GM06990 (cell line): ENCODE measurements at regions not wholly inside any gene's neighbourhood (a gene's known extent, or its start where the extent isn't known, plus 50 kb on each side); places are given as distances from the start of the nearest gene placed in this dataset.

Source experiments
- DNase-seq: peaks from one replicate; pipeline ENCODE4 v3.0.0-alpha.2; 2011; ENCODE audit not compliant: insufficient read length; ENCODE audit errors: extremely low read depth
- H3K27me3 ChIP-seq: replicated peaks from 2 replicates; pipeline ENCODE4 v1.6.0; 2011; ENCODE audit warnings: low read length; ENCODE audit not compliant: control insufficient read depth, insufficient read depth
- H3K36me3 ChIP-seq: 2 replicates; pipeline ENCODE4 v1.5.1; 2011; ENCODE audit warnings: low read length; ENCODE audit not compliant: control insufficient read depth, insufficient read depth
- H3K4me3 ChIP-seq: replicated peaks from 2 replicates; pipeline ENCODE4 v1.5.1; 2011; ENCODE audit warnings: low read depth, mild to moderate bottlenecking, control low read depth, low read length
- TF ChIP-seq, protein P1 (sequence below): IDR thresholded peaks from 2 replicates; pipeline ENCODE4 v1.5.1; 2011; ENCODE audit warnings: low read length, control low read depth, mild to moderate bottlenecking, inconsistent platforms; ENCODE audit not compliant: insufficient read depth, poor library complexity, severe bottlenecking

DNA sequence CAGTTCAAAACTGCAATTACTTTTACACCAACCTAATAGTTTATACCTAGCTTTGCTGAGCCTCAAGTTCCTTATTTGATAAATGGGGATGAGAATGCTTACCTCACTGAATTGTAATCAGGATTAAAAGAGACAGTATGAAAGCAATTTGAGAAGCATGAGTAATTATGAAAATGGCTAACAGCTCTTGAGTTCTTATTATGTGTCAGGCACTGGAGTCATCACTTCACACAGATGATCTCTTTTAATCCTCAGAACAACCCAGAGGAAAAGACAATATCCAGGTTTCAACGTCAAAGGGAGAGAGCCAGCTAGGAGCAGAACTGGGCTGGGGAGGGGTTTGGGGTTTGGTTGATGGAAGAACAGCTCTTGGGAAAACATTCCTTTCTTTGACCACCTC is 221.0 kb upstream of the NWD2 start:
- no peaks in the 10 kb centered on the region for H3K27me3 ChIP-seq
- no peak overlapping the region for H3K4me3 ChIP-seq
- TF ChIP-seq, protein P1, sequence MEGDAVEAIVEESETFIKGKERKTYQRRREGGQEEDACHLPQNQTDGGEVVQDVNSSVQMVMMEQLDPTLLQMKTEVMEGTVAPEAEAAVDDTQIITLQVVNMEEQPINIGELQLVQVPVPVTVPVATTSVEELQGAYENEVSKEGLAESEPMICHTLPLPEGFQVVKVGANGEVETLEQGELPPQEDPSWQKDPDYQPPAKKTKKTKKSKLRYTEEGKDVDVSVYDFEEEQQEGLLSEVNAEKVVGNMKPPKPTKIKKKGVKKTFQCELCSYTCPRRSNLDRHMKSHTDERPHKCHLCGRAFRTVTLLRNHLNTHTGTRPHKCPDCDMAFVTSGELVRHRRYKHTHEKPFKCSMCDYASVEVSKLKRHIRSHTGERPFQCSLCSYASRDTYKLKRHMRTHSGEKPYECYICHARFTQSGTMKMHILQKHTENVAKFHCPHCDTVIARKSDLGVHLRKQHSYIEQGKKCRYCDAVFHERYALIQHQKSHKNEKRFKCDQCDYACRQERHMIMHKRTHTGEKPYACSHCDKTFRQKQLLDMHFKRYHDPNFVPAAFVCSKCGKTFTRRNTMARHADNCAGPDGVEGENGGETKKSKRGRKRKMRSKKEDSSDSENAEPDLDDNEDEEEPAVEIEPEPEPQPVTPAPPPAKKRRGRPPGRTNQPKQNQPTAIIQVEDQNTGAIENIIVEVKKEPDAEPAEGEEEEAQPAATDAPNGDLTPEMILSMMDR, result no peak
- H3K36me3 ChIP-seq, result no peaks in the 10 kb centered on the region
- DNase-seq, result no peak

DNA sequence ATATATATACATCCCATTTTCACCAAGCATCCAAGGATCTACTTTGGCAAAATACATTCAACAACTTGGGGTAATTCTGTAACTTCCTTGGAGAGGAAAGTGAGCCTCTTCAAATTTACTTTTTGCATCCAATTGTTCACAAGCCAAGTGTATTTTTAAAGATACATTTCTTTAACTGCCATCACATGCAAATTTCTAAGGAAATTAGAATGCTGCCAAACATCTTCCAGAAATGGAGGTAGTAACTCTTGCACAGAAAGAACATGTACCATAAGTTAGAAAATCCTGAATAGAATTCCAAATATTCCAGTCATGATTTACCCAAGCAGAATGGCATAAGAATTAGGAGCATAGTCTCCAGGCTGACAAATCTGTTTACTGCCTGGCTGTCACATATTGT is 220.5 kb upstream of the NWD2 start:
- Histone ChIP-seq H3K4me3 (no peak overlapping the region), H3K36me3 (no peaks in the 10 kb centered on the region), H3K27me3 (no peaks in the 10 kb centered on the region)
- DNase-seq, result no peak
- TF ChIP-seq, protein P1, result no peak

DNA sequence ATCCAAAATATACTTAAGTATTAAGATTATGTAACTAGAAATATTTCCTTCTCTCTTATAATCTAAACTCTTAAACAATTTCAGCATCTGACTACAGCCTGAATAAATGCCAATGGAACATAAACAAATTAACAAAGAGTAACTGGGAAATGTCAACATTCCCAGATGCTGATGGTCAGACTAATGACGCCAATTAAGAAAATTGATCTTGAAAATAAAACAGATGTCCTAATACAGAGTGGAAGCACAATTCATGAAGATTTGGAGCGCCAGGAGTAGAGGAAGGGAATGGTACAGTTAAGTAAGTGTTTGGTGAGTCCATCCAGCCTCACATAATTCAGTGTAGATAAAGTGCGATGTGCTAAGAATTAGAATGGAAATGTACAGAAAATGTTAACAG is 203.7 kb upstream of the NWD2 start:
- DNase-seq, result no peak
- Histone ChIP-seq H3K4me3 (no peak overlapping the region), H3K27me3 (no peaks in the 10 kb centered on the region), H3K36me3 (no peaks in the 10 kb centered on the region)
- TF ChIP-seq, protein P1, result no peak

DNA sequence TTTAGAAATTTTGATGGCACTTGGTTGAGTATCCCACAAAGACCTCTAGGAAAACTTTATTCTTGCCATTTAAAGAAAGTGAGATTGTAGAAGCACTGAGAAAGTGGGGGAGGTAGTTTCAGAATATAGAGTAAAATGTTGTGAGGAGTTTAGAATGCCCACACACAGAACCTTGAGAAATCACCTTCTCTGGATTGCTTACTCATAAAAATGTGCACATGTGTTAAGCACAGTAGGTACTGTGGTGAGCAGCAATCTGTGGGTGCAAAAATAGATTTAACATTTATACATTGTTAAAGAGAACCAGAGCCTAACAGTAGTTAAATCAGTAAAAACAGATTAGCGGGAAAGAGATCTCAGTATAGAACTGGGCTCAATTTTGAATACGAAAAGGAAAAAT is 201.2 kb upstream of the NWD2 start:
- DNase-seq, result no peak
- no peaks in the 10 kb centered on the region for H3K36me3 ChIP-seq
- no peaks in the 10 kb centered on the region for H3K27me3 ChIP-seq
- TF ChIP-seq, protein P1, result no peak
- no peak overlapping the region for H3K4me3 ChIP-seq

DNA sequence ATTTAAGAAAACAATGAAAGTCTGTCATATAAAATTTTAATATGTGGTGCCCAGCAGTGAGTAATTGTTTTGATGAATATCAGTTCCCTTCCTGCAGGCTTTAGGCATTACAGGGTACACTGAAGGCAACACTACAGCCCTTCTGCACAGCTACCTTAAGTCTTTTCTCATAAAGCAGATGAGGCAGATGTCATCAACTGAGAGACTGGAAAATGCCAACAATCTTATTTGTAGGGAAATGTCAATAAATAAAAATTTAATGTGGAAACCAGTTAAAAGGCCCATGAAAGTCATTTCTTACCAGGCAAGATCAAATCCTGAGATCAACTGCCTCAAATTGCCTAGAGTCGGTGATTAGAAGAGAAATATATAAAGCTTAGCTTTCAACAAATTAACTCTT is 193.4 kb upstream of the NWD2 start:
- no peak for DNase-seq
- no peaks in the 10 kb centered on the region for H3K27me3 ChIP-seq
- TF ChIP-seq, protein P1, result no peak
- H3K36me3 ChIP-seq, result no peaks in the 10 kb centered on the region
- H3K4me3 ChIP-seq, result no peak overlapping the region

DNA sequence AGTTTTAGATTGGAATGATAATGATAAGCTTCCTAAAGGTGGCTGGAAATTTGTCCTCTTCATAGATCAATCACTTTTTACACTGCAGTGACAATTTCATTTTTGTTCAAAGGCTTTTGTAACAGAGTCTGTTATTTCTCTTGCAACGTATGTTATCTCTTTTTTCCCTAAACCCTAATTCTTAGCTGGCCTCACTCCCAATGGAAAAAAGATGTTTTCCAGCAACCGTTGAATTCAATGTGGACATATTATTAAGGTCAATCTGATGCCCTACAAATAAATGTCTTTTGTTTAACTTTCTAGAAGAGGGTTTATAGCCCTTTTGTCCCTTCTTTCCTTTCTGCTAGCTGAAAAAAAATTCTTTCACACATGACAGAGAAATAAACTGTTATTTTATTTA is 192.7 kb upstream of the NWD2 start:
- H3K4me3 ChIP-seq, result no peak overlapping the region
- DNase-seq, result no peak
- H3K27me3 ChIP-seq, result no peaks in the 10 kb centered on the region
- H3K36me3 ChIP-seq, result no peaks in the 10 kb centered on the region
- TF ChIP-seq, protein P1, result no peak
